GM12878 (cell line): ENCODE measurements at regions not wholly inside any gene's neighbourhood (a gene's known extent, or its start where the extent isn't known, plus 50 kb on each side); places are given as distances from the start of the nearest gene placed in this dataset.

ENCODE experiments used
- ATAC-seq: fragments of 200-7000 bp; cut with Tn5 transposase; 3 replicates; pipeline ENCODE4 v1.9.1; 2020; ENCODE audit warnings: mild to moderate bottlenecking, moderate library complexity
- BruUV-seq: library from RNA; stranded (reverse); fragments of 400-500 nt; replicated peaks from 2 replicates; lab custom pipeline; 2021; lab: Mats Ljungman, UMichigan
- CTCF ChIA-PET: fragments of 300-600 bp; sonication (Branson Sonifier 250); formaldehyde crosslinking; extraction: SDS; loops from one replicate; lab custom pipeline; 2021; ENCODE audit warnings: inconsistent platforms; lab: Yijun Ruan, JAX
- POLR2A ChIA-PET: fragments of 350-600 bp; formaldehyde crosslinking; extraction: SDS; loops from one replicate; lab custom pipeline; 2021; ENCODE audit warnings: inconsistent platforms; lab: Charles Lee
- RAD21 ChIA-PET: fragments of 300-600 bp; sonication (Branson Sonifier 250); formaldehyde crosslinking; loops from one replicate; lab custom pipeline; 2023; ENCODE audit warnings: antibody characterized with exemption; ENCODE audit not compliant: unreplicated experiment; lab: Charles Lee
- SMC1A ChIA-PET: fragments of 300-600 bp; sonication (Branson Sonifier 250); formaldehyde crosslinking; loops from one replicate; lab custom pipeline; 2023; ENCODE audit not compliant: unreplicated experiment, uncharacterized antibody; lab: Charles Lee
- DNase-seq: peaks from one replicate; pipeline ENCODE4 v3.0.0-alpha.2; 2011; ENCODE audit warnings: low read depth, low spot score
- FAIRE-seq: peaks from 3 replicates; lab custom pipeline; 2011; peaks lifted over from hg19 to GRCh38; lab: Jason Lieb, UNC
- H2AFZ ChIP-seq: 2 replicates; pipeline ENCODE4 v1.6.0; 2011; ENCODE audit warnings: low read depth, low read length, control low read depth; ENCODE audit not compliant: control insufficient read depth
- H3K27ac ChIP-seq: 2 replicates; pipeline ENCODE4 v1.5.1; 2011; ENCODE audit warnings: control low read depth; ENCODE audit not compliant: control insufficient read depth, insufficient read depth
- H3K27me3 ChIP-seq, 2 experiments: replicated peaks in 1 of 2; 2 replicates each; pipeline versions ENCODE4 v1.6.0 to v1.6.1; 2011; ENCODE audit warnings: low read length in 1 of 2; ENCODE audit not compliant: control insufficient read depth in 2 of 2, insufficient read depth in 2 of 2
- H3K36me3 ChIP-seq, 2 experiments: 2 replicates each; pipeline ENCODE4 v1.5.1; 2011; ENCODE audit warnings: low read length in 1 of 2; ENCODE audit not compliant: control insufficient read depth in 2 of 2, insufficient read depth in 2 of 2
- H3K4me1 ChIP-seq: 2 replicates; pipeline ENCODE4 v1.6.1; 2011; ENCODE audit warnings: mild to moderate bottlenecking, low read length, moderate library complexity, mixed read lengths; ENCODE audit not compliant: control insufficient read depth, insufficient read depth
- H3K4me2 ChIP-seq: 2 replicates; pipeline ENCODE4 v1.6.0; 2011; ENCODE audit warnings: control low read depth; ENCODE audit not compliant: control insufficient read depth, insufficient read depth
- H3K4me3 ChIP-seq: fragments of 200-600 bp; sonication (generic); 2 replicates; pipeline ENCODE4 v1.5.1; 2016
- H3K79me2 ChIP-seq: 2 replicates; pipeline ENCODE4 v1.6.0; 2011; ENCODE audit warnings: low read length; ENCODE audit not compliant: control insufficient read depth, insufficient read depth
- H3K9ac ChIP-seq: 2 replicates; pipeline ENCODE4 v1.8.0; 2011; ENCODE audit warnings: low read length, control low read depth, mixed read lengths; ENCODE audit not compliant: control insufficient read depth, insufficient read depth
- H3K9me3 ChIP-seq: replicated peaks from 3 replicates; pipeline ENCODE4 v1.5.1; 2011; ENCODE audit warnings: mild to moderate bottlenecking, low read length; ENCODE audit not compliant: control insufficient read depth, insufficient read depth
- H4K20me1 ChIP-seq: 2 replicates; pipeline ENCODE4 v1.6.0; 2011; ENCODE audit not compliant: control insufficient read depth, insufficient read depth
- BACH1 ChIP-seq: fragments of 450-650 bp; IDR thresholded peaks from 2 replicates; pipeline ENCODE4 v1.6.1; 2017; ENCODE audit warnings: mild to moderate bottlenecking, borderline replicate concordance
- CBFB ChIP-seq: IDR thresholded peaks from 2 replicates; pipeline ENCODE4 v1.6.1; 2016; ENCODE audit warnings: antibody characterized with exemption, low read depth
- NFYA ChIP-seq: IDR thresholded peaks from 2 replicates; pipeline ENCODE4 v1.6.1; 2011; ENCODE audit warnings: low read depth, mild to moderate bottlenecking, low read length, improper control_type of control experiment, borderline replicate concordance
- NR2F1 ChIP-seq: fragments of 450-650 bp; conservative IDR thresholded peaks from 2 replicates; pipeline ENCODE4 v1.6.1; 2017; ENCODE audit warnings: mild to moderate bottlenecking
- RUNX3 ChIP-seq: IDR thresholded peaks from 2 replicates; pipeline ENCODE4 v1.6.1; 2012; ENCODE audit warnings: low read length, inconsistent platforms
- WGBS: methylation state at CpG from one replicate; pipeline ENCODE4 v1.1.6; 2016; ENCODE audit warnings: low lambda C conversion rate; ENCODE audit not compliant: insufficient replicate concordance, insufficient coverage; ENCODE audit errors: missing lambda C conversion rate; 5-methylcytosine and 5-hydroxymethylcytosine counted together
- in situ Hi-C: fragments of 300-500 bp; cut with MboI; formaldehyde crosslinking; loops from 9 replicates; pipeline ENCODE4 v1.14.3; 2018; ENCODE audit warnings: mixed read lengths
- intact Hi-C: fragments of 100-400 bp; cut with micrococcal nuclease; formaldehyde crosslinking; loops from one replicate; pipeline ENCODE4 v1.14.2; 2022; ENCODE audit not compliant: unreplicated experiment
- TF ChIP-seq, protein P1 (sequence below): fragments of 450-650 bp; IDR thresholded peaks from 2 replicates; pipeline ENCODE4 v1.6.1; 2017; ENCODE audit warnings: mild to moderate bottlenecking, moderate library complexity

DNA sequence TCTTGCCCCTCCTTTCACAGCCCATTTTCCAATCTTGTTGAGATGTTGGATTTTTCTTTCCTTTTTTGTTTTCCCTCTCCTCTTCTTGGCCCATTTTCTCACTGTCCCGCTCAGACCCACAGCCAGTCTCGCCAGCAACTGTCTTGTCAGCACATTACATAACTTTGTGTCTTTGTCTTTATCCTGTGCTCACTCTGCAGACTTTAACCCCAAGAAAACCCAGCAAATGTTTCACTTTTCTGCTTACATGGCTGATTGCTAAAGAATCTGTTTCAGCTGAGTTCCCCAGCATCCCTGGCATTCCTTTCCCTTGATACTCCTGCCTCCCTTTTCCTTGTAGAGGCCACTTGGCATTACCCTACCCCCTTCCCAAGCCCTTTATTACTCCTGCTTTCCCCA, 74.6 kb downstream of the ZNF648 start:
- CTCF ChIA-PET: interaction anchor here (1.3 kb wide), 1 partner anchor 95 kb away, joined by 4 read pairs; no protein-coding TSS in a partner anchor
- no TSS peak for BruUV-seq
- in situ Hi-C loops: no loop called here
- Histone ChIP-seq H3K36me3 (no peaks in the 10 kb centered on the region), H3K9ac (no peak overlapping the region), H3K79me2 (no peaks in the 10 kb centered on the region), H3K9me3 (no peaks in the 10 kb centered on the region), H2AFZ (no peak overlapping the region), H3K27ac (no peak overlapping the region), H3K4me1 (no peaks in the 10 kb centered on the region), H3K4me2 (no peak overlapping the region), H3K27me3 (peaks cover 0 to 2% of the 10 kb centered on the region in 2 experiments; a peak in 1 of 4 replicates), H3K4me3 (no peak overlapping the region), H4K20me1 (no peaks in the 10 kb centered on the region)
- WGBS: 0% methylated on average over 2 of the region's 2 CpGs
- TF ChIP-seq NR2F1 (no peak), RUNX3 (no peak), NFYA (no peak), BACH1 (no peak), CBFB (no peak)
- TF ChIP-seq, protein P1, sequence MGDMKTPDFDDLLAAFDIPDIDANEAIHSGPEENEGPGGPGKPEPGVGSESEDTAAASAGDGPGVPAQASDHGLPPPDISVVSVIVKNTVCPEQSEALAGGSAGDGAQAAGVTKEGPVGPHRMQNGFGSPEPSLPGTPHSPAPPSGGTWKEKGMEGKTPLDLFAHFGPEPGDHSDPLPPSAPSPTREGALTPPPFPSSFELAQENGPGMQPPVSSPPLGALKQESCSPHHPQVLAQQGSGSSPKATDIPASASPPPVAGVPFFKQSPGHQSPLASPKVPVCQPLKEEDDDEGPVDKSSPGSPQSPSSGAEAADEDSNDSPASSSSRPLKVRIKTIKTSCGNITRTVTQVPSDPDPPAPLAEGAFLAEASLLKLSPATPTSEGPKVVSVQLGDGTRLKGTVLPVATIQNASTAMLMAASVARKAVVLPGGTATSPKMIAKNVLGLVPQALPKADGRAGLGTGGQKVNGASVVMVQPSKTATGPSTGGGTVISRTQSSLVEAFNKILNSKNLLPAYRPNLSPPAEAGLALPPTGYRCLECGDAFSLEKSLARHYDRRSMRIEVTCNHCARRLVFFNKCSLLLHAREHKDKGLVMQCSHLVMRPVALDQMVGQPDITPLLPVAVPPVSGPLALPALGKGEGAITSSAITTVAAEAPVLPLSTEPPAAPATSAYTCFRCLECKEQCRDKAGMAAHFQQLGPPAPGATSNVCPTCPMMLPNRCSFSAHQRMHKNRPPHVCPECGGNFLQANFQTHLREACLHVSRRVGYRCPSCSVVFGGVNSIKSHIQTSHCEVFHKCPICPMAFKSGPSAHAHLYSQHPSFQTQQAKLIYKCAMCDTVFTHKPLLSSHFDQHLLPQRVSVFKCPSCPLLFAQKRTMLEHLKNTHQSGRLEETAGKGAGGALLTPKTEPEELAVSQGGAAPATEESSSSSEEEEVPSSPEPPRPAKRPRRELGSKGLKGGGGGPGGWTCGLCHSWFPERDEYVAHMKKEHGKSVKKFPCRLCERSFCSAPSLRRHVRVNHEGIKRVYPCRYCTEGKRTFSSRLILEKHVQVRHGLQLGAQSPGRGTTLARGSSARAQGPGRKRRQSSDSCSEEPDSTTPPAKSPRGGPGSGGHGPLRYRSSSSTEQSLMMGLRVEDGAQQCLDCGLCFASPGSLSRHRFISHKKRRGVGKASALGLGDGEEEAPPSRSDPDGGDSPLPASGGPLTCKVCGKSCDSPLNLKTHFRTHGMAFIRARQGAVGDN: no peak
- FAIRE-seq (no peak), DNase-seq (no peak), ATAC-seq (no peak)
- RAD21 ChIA-PET: no interaction called here
- POLR2A ChIA-PET: no interaction called here
- intact Hi-C loops: no loop called here
- SMC1A ChIA-PET: no interaction called here
